C4-2B (cell line): ENCODE measurements at regions not wholly inside any gene's neighbourhood (a gene's known extent, or its start where the extent isn't known, plus 50 kb on each side); places are given as distances from the start of the nearest gene placed in this dataset.
"Not testable (repeated sequence)": the region's sequence is repeated elsewhere in the genome, so short reads cannot be mapped to it uniquely, and the experiment has no call there.

Source experiments
- H3K27ac ChIP-seq: fragments of 450-650 bp; 2 replicates; pipeline ENCODE4 v1.5.1; 2017
- ZFX ChIP-seq: fragments of 450-650 bp; IDR thresholded peaks from 2 replicates; pipeline ENCODE4 v1.6.1; 2017
- TF ChIP-seq, protein P1 (sequence below): fragments of 450-650 bp; conservative IDR thresholded peaks from 2 replicates; pipeline ENCODE4 v1.5.1; 2017; ENCODE audit warnings: mild to moderate bottlenecking

- H3K27ac ChIP-seq, result no peak overlapping the region
- no peak for TF ChIP-seq ZFX
- TF ChIP-seq, protein P1, sequence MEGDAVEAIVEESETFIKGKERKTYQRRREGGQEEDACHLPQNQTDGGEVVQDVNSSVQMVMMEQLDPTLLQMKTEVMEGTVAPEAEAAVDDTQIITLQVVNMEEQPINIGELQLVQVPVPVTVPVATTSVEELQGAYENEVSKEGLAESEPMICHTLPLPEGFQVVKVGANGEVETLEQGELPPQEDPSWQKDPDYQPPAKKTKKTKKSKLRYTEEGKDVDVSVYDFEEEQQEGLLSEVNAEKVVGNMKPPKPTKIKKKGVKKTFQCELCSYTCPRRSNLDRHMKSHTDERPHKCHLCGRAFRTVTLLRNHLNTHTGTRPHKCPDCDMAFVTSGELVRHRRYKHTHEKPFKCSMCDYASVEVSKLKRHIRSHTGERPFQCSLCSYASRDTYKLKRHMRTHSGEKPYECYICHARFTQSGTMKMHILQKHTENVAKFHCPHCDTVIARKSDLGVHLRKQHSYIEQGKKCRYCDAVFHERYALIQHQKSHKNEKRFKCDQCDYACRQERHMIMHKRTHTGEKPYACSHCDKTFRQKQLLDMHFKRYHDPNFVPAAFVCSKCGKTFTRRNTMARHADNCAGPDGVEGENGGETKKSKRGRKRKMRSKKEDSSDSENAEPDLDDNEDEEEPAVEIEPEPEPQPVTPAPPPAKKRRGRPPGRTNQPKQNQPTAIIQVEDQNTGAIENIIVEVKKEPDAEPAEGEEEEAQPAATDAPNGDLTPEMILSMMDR, result no peak
These were observed 119.3 kb upstream of the MDFIC start for GRCh38 chr7:114802632-114803031.

DNA sequence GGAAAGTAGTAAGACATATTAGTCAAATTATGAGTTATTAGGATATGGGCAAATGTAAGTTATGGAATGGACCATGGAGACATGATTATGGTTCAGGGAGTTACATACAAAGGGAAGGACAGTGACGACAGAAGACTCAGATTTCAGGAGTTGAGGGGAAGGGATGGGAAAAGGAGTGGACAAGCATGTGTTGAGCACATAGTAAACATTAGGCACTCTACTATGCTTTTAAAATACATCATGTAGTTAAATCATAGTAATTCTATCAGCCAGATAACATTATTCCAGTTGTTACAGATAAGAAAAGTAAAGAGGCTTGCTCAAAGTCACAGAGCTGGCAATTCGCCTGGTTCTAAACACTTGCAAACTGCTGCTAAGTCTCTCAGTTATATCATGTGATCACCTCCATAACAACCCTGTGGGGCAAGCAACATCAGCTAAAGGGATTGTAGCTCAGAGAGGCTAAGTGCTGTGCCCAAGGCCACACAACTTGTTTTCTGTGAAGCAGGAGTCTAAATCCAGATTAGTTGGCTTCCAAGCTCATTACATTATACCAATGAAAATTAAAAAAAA, 115.2 kb upstream of the MDFIC start:
- H3K27ac ChIP-seq, result no peak overlapping the region
- TF ChIP-seq, protein P1, result no peak
- no peak for TF ChIP-seq ZFX

DNA sequence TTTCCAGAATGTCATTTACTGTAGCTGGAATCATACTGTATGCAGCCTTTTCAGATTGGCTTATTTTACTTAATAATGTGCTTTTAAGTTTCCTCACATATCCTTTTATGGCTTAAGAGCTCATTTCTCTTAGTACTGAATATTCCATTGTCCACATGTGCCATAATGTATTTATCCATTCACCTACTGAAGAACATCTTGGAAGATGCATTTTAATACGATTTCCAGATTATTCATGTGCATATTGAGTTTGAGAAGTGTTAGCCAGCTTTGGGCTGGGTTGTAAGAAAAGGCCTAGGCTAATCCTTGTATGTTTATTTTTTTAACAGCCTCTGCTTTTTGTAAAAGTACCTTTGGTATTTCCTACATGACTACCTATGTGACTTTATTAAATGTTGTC, 109.3 kb upstream of the MDFIC start:
- TF ChIP-seq, protein P1, result no peak
- no peak for TF ChIP-seq ZFX
- no peak overlapping the region for H3K27ac ChIP-seq

- TF ChIP-seq ZFX, result no peak
- TF ChIP-seq, protein P1, result no peak
- no peak overlapping the region for H3K27ac ChIP-seq
These were observed 108.3 kb upstream of the MDFIC start for GRCh38 chr7:114813624-114814023.

GRCh38 chr7:114817036-114817435, 104.9 kb upstream of the MDFIC start:
- H3K27ac ChIP-seq, result not testable (repeated sequence)

DNA sequence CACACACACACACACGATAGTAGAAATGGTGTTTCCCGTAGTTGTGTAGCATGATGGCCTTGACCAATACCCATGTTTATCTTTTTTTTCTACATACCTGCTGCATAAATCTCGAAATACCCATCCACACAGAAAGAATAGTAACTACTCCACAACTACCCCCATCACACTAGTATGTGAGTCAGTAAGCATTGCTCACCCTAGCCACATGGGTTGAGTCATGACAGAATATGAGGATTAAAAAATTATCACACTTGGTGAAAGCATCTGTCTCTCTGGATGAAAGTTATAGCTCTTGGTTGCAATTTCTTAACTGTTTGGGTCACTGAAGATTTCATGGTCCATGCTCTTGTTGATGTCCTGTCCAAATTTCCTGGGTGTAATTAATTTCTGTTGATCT, 103.4 kb upstream of the MDFIC start:
- TF ChIP-seq ZFX, result no peak
- TF ChIP-seq, protein P1, result no peak
- no peak overlapping the region for H3K27ac ChIP-seq

- no peak for TF ChIP-seq ZFX
- TF ChIP-seq, protein P1, result no peak
- H3K27ac ChIP-seq, result no peak overlapping the region
These were observed 102.1 kb upstream of the MDFIC start for GRCh38 chr7:114819616-114820362.
